GM10266 (cell line): ENCODE measurements at regions not wholly inside any gene's neighbourhood (a gene's known extent, or its start where the extent isn't known, plus 50 kb on each side); places are given as distances from the start of the nearest gene placed in this dataset.

Experiments
- DNase-seq: peaks from one replicate; pipeline ENCODE4 v3.0.0; 2012; ENCODE audit errors: extremely low spot score
- TF ChIP-seq, protein P1 (sequence below): IDR thresholded peaks from 2 replicates; pipeline ENCODE4 v1.5.1; 2012; ENCODE audit warnings: mild to moderate bottlenecking, low read depth; ENCODE audit not compliant: control insufficient read depth, insufficient read depth; ENCODE audit errors: missing control alignments

DNA sequence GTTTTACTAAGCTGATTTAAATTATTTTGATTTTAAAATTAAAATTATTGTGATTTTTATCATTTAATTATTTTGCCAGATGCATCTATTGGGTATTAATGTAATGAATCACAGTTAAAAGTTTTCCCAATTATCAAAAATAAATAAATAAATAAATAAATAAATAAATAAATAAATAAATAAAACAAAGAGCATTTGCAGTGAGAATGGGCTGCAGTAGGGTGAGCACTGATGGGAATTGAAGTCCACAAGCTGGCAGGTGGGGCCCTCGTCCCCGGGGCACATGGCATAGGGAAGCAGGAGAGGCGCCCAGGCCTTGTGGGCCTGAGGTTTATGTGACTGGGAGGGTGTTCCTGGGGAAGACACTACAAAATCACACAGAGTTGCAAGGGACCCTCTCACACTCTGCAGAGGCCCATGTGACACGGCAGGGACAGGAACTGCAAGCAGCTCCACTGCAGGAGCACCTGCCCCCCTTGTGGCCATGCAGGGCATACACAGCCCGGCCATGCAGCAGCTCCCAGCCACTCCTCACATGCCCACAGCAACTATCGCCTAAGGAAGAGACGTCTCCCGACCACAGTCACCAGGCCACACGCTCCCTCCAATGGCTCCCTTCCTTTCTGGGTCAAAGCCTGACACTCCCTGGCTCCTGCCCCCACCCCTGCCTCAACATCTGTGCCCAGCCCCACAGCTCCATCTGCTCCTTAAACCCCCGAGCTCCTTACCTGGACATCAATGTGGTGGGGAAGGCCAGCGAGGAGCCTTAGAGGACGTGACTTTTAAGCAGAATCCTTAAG, 256.3 kb upstream of the SFSWAP start:
- TF ChIP-seq, protein P1, sequence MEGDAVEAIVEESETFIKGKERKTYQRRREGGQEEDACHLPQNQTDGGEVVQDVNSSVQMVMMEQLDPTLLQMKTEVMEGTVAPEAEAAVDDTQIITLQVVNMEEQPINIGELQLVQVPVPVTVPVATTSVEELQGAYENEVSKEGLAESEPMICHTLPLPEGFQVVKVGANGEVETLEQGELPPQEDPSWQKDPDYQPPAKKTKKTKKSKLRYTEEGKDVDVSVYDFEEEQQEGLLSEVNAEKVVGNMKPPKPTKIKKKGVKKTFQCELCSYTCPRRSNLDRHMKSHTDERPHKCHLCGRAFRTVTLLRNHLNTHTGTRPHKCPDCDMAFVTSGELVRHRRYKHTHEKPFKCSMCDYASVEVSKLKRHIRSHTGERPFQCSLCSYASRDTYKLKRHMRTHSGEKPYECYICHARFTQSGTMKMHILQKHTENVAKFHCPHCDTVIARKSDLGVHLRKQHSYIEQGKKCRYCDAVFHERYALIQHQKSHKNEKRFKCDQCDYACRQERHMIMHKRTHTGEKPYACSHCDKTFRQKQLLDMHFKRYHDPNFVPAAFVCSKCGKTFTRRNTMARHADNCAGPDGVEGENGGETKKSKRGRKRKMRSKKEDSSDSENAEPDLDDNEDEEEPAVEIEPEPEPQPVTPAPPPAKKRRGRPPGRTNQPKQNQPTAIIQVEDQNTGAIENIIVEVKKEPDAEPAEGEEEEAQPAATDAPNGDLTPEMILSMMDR = peak; percentile 34
- DNase-seq = peak; percentile 58

DNA sequence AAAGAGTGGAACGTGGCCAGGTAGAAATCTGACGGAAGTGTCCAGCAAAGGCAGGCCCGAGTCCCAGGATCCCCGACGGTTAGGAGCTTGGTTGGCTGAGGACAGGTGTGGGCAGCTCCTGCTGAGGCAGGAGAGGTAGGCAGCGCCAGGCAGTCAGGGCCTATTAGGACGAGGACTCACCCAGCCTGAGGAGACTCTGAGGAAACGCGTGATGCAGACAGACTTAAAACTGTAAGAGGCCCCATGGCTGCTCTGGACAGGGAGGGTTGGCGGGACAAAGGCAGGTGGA, 255.7 kb upstream of the SFSWAP start:
- TF ChIP-seq, protein P1 = no peak
- no peak for DNase-seq

DNA sequence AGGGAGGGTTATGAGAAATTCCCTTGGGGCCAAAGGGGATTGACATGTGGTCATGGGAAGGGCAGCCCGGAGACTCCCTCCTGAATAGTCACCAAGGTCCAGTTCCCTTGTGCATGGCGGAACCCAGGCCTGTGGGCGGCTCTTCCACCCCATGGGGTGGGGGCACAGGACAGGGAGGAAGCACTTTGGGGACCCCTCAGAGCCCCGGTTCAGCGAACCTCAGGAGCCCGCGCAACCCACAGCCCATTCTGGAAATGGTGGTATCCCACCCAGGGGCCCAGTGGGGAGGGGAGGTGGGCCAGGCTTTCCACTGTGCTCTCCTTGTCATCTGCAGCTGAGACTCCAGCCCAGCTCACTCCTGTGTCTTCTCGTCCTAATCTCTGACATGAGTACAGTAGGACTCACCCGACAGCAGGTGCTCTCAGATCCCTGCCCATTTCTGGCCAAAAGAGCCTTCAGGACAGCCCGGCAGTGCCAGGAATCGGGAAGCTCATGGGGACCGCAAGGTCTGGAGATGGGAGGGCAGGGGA, 255.2 kb upstream of the SFSWAP start:
- no peak for DNase-seq
- TF ChIP-seq, protein P1 = no peak

DNA sequence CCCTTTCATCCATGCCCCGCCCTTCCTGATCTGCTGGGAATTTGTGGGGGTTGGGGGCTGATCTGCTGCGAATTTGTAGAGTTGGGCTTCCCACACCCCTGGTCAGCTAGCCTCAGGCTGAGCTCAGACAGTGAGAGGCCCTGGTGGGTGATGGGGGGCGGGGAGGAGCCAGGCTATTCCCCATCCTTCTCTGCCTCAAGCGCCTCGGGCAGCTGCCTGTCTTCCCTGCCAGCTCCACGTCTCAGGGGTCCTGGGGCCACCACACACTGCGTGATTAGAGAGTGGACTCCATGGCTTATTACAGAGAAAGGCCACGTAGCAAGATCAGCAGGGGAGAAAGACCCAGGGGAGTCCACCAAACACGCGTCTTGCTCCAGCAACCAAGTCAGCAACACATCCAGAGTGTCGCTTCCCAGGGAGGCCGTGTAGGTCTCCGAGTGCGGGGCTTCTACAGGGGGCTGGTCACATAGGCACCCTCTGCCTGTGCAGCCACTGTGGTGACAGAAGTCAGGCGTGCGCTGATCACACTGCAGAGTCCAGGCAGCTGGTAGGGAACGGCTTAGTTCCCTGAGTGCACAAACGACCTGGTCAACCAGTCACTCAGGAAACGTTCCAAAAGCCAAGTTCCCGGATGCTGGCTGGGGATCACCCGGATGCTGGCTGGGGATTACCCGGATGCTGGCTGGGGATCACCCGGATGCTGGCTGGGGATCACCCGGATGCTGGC, 254.4 kb upstream of the SFSWAP start:
- no peak for DNase-seq
- TF ChIP-seq, protein P1 = no peak

DNA sequence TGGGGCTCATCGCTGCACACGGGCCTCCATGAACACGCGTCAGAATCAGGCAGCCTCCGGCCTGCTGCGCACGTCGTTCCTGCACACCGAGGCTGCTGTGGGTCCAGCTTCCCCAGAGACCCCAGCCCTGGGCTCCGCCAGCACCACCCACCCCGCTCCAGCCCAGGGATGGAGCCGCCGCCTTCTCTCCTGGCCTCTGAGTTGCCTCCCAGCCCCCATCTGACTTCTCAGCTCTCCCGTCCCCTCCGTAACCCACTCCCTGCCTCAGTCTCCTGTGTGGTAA, 253.9 kb upstream of the SFSWAP start:
- DNase-seq = no peak
- TF ChIP-seq, protein P1 = no peak

DNA sequence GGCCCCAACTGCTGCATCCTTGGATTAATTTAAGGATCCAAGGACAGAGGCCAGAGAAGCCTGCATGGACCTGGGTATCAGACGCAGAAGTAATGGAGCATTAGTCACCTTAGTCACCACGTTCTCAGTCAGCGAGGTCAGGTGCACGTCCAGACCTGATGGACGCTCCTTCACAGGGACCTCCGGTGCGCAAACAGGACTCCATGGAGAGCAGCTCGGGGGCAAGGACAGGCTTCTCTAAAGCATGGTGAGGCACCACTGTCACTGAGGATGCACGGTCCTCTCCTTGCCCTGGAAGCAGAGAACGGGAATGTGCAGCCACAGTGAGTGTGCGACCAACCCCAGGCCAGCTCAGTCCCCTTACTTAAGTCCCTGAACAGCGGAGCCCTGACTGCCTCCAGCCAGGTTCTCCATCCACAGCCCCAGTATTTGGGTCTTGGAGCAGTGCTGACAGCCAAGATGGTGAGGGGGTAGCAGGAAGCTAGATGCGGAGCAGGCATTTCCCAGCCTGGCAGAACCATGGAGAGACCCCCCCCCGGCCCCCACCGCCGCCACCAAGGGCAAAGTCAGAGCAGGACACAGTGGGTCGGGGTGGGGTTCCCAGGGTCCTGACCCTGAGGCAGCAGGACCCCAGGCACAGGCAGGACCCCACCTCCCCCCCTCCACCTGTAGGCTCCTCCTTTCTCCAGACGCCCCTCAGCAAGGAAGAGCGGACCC, 253.4 kb upstream of the SFSWAP start:
- TF ChIP-seq, protein P1 = no peak
- no peak for DNase-seq

DNA sequence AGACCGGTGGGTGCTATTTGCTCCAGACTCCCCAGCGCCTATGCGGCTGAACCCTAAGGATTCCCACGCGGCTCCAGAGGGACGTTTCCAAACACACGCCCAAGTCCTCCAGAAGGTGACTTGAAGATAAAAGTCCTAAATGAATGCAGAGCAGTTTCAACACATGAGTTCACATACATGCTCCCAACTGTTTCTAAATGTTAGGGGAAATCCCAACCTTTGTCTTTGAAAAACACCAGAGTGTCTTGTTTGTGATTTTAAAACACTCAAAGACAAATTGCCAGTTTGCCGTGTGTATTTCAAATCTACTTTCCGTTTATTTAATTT, 252.9 kb upstream of the SFSWAP start:
- TF ChIP-seq, protein P1 = no peak
- DNase-seq = no peak
